ENCODE measurements at regions not wholly inside any gene's neighbourhood (a gene's known extent, or its start where the extent isn't known, plus 50 kb on each side); places are given as distances from the start of the nearest gene placed in this dataset.
A peak's percentile ranks its signal among the peaks of the same experiment; 100 is the strongest.

GRCh38 chr1:60972841-60973364 lies 109.5 kb upstream of the NFIA start:
- H3K4me3 ChIP-seq (ENCODE audit: low read length in 3 of 3) = no peak overlapping the region
- H3K27me3 ChIP-seq (ENCODE audit: control insufficient read depth, insufficient read depth, low read length) = no peaks in the 10 kb centered on the region
- H3K9me3 ChIP-seq (ENCODE audit: control insufficient read depth in 2 of 3, insufficient read depth in 1 of 3, low read length in 3 of 3) = no peaks in the 10 kb centered on the region
- no peaks in the 10 kb centered on the region for H3K36me3 ChIP-seq (ENCODE audit: control insufficient read depth in 2 of 3, insufficient read depth in 3 of 3, low read length in 3 of 3)
- no peaks in the 10 kb centered on the region for H3K4me1 ChIP-seq (ENCODE audit: control insufficient read depth in 2 of 3, insufficient read depth in 2 of 3, low read depth in 1 of 3, low read length in 3 of 3)
- no peak overlapping the region for H3K27ac ChIP-seq (ENCODE audit: low read depth in 2 of 2, low read length in 2 of 2)
- intact Hi-C loops (cut with DNase I) = loop anchor here (10.0 kb wide), 1 partner anchor 482 kb away; no protein-coding TSS in a partner anchor
- DNase-seq (no peak), FAIRE-seq (no peak)
- TF ChIP-seq, protein P1, sequence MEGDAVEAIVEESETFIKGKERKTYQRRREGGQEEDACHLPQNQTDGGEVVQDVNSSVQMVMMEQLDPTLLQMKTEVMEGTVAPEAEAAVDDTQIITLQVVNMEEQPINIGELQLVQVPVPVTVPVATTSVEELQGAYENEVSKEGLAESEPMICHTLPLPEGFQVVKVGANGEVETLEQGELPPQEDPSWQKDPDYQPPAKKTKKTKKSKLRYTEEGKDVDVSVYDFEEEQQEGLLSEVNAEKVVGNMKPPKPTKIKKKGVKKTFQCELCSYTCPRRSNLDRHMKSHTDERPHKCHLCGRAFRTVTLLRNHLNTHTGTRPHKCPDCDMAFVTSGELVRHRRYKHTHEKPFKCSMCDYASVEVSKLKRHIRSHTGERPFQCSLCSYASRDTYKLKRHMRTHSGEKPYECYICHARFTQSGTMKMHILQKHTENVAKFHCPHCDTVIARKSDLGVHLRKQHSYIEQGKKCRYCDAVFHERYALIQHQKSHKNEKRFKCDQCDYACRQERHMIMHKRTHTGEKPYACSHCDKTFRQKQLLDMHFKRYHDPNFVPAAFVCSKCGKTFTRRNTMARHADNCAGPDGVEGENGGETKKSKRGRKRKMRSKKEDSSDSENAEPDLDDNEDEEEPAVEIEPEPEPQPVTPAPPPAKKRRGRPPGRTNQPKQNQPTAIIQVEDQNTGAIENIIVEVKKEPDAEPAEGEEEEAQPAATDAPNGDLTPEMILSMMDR (IDR thresholded peaks at IDR 0.05; ENCODE audit: borderline replicate concordance, extremely low read depth, insufficient read depth) = no peak
- no peak overlapping the region for H3K9ac ChIP-seq (ENCODE audit: low read length in 3 of 3)

GRCh38 chr1:60971330-60971729 lies 111.0 kb upstream of the NFIA start:
- Histone ChIP-seq H3K9ac (ENCODE audit: low read length in 3 of 3) (no peak overlapping the region), H3K27ac (ENCODE audit: low read depth in 2 of 2, low read length in 2 of 2) (no peak overlapping the region), H3K4me3 (ENCODE audit: low read length in 3 of 3) (no peak overlapping the region), H3K9me3 (ENCODE audit: control insufficient read depth in 2 of 3, insufficient read depth in 1 of 3, low read length in 3 of 3) (no peaks in the 10 kb centered on the region), H3K27me3 (ENCODE audit: control insufficient read depth, insufficient read depth, low read length) (no peaks in the 10 kb centered on the region), H3K36me3 (ENCODE audit: control insufficient read depth in 2 of 3, insufficient read depth in 3 of 3, low read length in 3 of 3) (no peaks in the 10 kb centered on the region), H3K4me1 (ENCODE audit: control insufficient read depth in 2 of 3, insufficient read depth in 2 of 3, low read depth in 1 of 3, low read length in 3 of 3) (no peaks in the 10 kb centered on the region)
- TF ChIP-seq, protein P1 (IDR thresholded peaks at IDR 0.05; ENCODE audit: borderline replicate concordance, extremely low read depth, insufficient read depth) = no peak
- intact Hi-C loops (cut with DNase I) = loop anchor here (10.0 kb wide), 1 partner anchor 483 kb away; no protein-coding TSS in a partner anchor
- FAIRE-seq (no peak), DNase-seq (no peak)

DNA sequence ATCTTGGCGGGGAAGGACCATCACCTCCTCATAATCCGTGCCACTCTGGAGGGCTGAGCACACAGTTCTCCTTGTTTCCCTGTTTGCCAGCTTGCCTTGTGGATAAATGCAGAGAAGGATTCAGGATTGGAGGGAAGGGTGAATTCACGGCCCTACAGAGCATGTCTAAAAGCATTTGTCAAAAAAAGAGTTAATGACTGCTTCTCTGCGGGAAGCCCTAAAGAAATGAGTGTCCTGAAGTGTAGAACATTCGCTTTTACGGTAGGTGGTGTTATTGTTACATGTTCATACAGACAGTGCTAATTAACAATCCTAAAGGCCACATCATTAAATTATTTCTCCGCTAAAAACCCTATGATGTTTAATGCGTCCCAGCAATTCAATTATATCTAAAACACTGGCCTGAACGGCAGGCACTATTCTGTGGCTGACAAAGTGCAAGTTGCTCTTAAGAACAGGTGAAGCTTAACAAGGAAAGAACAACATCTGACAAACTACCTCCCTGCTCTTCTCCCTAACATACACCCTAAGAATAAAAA lies 112.3 kb upstream of the NFIA start:
- H3K4me1 ChIP-seq (ENCODE audit: control insufficient read depth in 2 of 3, insufficient read depth in 2 of 3, low read depth in 1 of 3, low read length in 3 of 3) = no peaks in the 10 kb centered on the region
- H3K9me3 ChIP-seq (ENCODE audit: control insufficient read depth in 2 of 3, insufficient read depth in 1 of 3, low read length in 3 of 3) = peaks cover 0 to 7% (median 5%) of the 10 kb centered on the region in 3 donors
- H3K9ac ChIP-seq (ENCODE audit: low read length in 3 of 3) = no peak overlapping the region
- FAIRE-seq = no peak
- H3K27me3 ChIP-seq (ENCODE audit: control insufficient read depth, insufficient read depth, low read length) = no peaks in the 10 kb centered on the region
- intact Hi-C loops (cut with DNase I) = loop anchor here (10.0 kb wide), 1 partner anchor 485 kb away; no protein-coding TSS in a partner anchor
- peak in 2 of 5 donors; percentile 58 to 68 for DNase-seq
- no peak overlapping the region for H3K27ac ChIP-seq (ENCODE audit: low read depth in 2 of 2, low read length in 2 of 2)
- H3K4me3 ChIP-seq (ENCODE audit: low read length in 3 of 3) = no peak overlapping the region
- TF ChIP-seq, protein P1 (IDR thresholded peaks at IDR 0.05; ENCODE audit: borderline replicate concordance, extremely low read depth, insufficient read depth) = peak; percentile 38
- no peaks in the 10 kb centered on the region for H3K36me3 ChIP-seq (ENCODE audit: control insufficient read depth in 2 of 3, insufficient read depth in 3 of 3, low read length in 3 of 3)
